ENCODE measurements at regions not wholly inside any gene's neighbourhood (a gene's known extent, or its start where the extent isn't known, plus 50 kb on each side); places are given as distances from the start of the nearest gene placed in this dataset.

- Histone ChIP-seq H3K36me3 (ENCODE audit: insufficient read depth, low read length) (no peaks in the 10 kb centered on the region), H3K27me3 (ENCODE audit: insufficient read depth, low read depth, low read length) (no peaks in the 10 kb centered on the region), H3K27ac (ENCODE audit: low read length) (no peak overlapping the region), H4K20me1 (ENCODE audit: insufficient read depth) (no peaks in the 10 kb centered on the region), H3K4me2 (ENCODE audit: low read length) (no peak overlapping the region), H3K9ac (ENCODE audit: low read length) (no peak overlapping the region), H3K4me3 (ENCODE audit: low read length) (no peak overlapping the region), H3K79me2 (replicated peaks; ENCODE audit: insufficient read depth, low read length) (no peaks in the 10 kb centered on the region), H2AFZ (ENCODE audit: low read depth, low read length) (no peak overlapping the region), H3K9me2 (ENCODE audit: insufficient read depth, low read length) (no peaks in the 10 kb centered on the region), H3F3A (ENCODE audit: insufficient read depth, low read length, poor library complexity, severe bottlenecking) (no peaks in the 10 kb centered on the region), H3K9me3 (ENCODE audit: low read length) (no peaks in the 10 kb centered on the region)
- TF ChIP-seq EZH2 (IDR thresholded peaks at IDR 0.05; ENCODE audit: borderline replicate concordance, insufficient read depth, low read length, poor library complexity, severe bottlenecking) (no peak), REST (IDR thresholded peaks at IDR 0.05; ENCODE audit: borderline replicate concordance) (no peak), MXI1 (conservative IDR thresholded peaks at IDR 0.05; ENCODE audit: poor library complexity, severe bottlenecking) (no peak), TAF1 (IDR thresholded peaks at IDR 0.05; ENCODE audit: low read depth) (no peak), EP300 (conservative IDR thresholded peaks at IDR 0.05; ENCODE audit: poor library complexity, severe bottlenecking) (no peak), CTCF (IDR thresholded peaks at IDR 0.05; ENCODE audit: poor library complexity, severe bottlenecking) (no peak)
These were observed 1132.3 kb downstream of the XPNPEP1 start for GRCh38 chr10:108791030-108791429.

GRCh38 chr10:108789919-108790318, 1133.4 kb downstream of the XPNPEP1 start:
- no peaks in the 10 kb centered on the region for H3K27me3 ChIP-seq (ENCODE audit: insufficient read depth, low read depth, low read length)

More at GRCh38 chr10:108789919-108790318, 1133.4 kb downstream of the XPNPEP1 start:
- Histone ChIP-seq H4K20me1 (ENCODE audit: insufficient read depth) (no peaks in the 10 kb centered on the region), H3K4me3 (ENCODE audit: low read length) (no peak overlapping the region), H3K9me2 (ENCODE audit: insufficient read depth, low read length) (no peaks in the 10 kb centered on the region), H3K79me2 (replicated peaks; ENCODE audit: insufficient read depth, low read length) (no peaks in the 10 kb centered on the region), H3K27ac (ENCODE audit: low read length) (no peak overlapping the region), H3K9me3 (ENCODE audit: low read length) (no peaks in the 10 kb centered on the region), H3K36me3 (ENCODE audit: insufficient read depth, low read length) (no peaks in the 10 kb centered on the region), H3F3A (ENCODE audit: insufficient read depth, low read length, poor library complexity, severe bottlenecking) (no peaks in the 10 kb centered on the region), H3K4me2 (ENCODE audit: low read length) (no peak overlapping the region), H2AFZ (ENCODE audit: low read depth, low read length) (no peak overlapping the region), H3K9ac (ENCODE audit: low read length) (no peak overlapping the region)
- no peak for TF ChIP-seq TAF1 (IDR thresholded peaks at IDR 0.05; ENCODE audit: low read depth)
- TF ChIP-seq CTCF (IDR thresholded peaks at IDR 0.05; ENCODE audit: poor library complexity, severe bottlenecking), result no peak
- TF ChIP-seq RAD21 (conservative IDR thresholded peaks at IDR 0.05), result no peak
- no peak for TF ChIP-seq EP300 (conservative IDR thresholded peaks at IDR 0.05; ENCODE audit: poor library complexity, severe bottlenecking)
- TF ChIP-seq POLR2AphosphoS5 (IDR thresholded peaks at IDR 0.05), result no peak
- TF ChIP-seq REST (IDR thresholded peaks at IDR 0.05; ENCODE audit: borderline replicate concordance), result no peak
- no peak for TF ChIP-seq MXI1 (conservative IDR thresholded peaks at IDR 0.05; ENCODE audit: poor library complexity, severe bottlenecking)
- no peak for TF ChIP-seq SMC3 (conservative IDR thresholded peaks at IDR 0.05; ENCODE audit: poor library complexity)
- no peak for TF ChIP-seq EZH2 (IDR thresholded peaks at IDR 0.05; ENCODE audit: borderline replicate concordance, insufficient read depth, low read length, poor library complexity, severe bottlenecking)
